NB4 (cell line): ENCODE measurements at regions not wholly inside any gene's neighbourhood (a gene's known extent, or its start where the extent isn't known, plus 50 kb on each side); places are given as distances from the start of the nearest gene placed in this dataset.

ENCODE experiments used
- DNase-seq: peaks from one replicate; pipeline ENCODE4 v3.0.0; 2010; ENCODE audit warnings: low read depth
- H3K4me3 ChIP-seq: one replicate; pipeline ENCODE4 v1.5.1; 2011; ENCODE audit warnings: mild to moderate bottlenecking, low read depth, low read length, moderate library complexity
- MAX ChIP-seq: IDR thresholded peaks from 2 replicates; pipeline ENCODE4 v1.6.1; 2011; ENCODE audit warnings: low read depth, low read length
- MYC ChIP-seq: IDR thresholded peaks from 2 replicates; pipeline ENCODE4 v1.6.1; 2011; ENCODE audit warnings: low read depth, low read length
- POLR2A ChIP-seq: IDR thresholded peaks from 2 replicates; pipeline ENCODE4 v1.6.1; 2011; ENCODE audit warnings: mild to moderate bottlenecking; ENCODE audit not compliant: insufficient read length; ENCODE audit errors: extremely low read depth
- TF ChIP-seq, protein P1 (sequence below): IDR thresholded peaks from one replicate; pipeline ENCODE4 v1.5.1; 2012; ENCODE audit warnings: low read depth, low read length

DNA sequence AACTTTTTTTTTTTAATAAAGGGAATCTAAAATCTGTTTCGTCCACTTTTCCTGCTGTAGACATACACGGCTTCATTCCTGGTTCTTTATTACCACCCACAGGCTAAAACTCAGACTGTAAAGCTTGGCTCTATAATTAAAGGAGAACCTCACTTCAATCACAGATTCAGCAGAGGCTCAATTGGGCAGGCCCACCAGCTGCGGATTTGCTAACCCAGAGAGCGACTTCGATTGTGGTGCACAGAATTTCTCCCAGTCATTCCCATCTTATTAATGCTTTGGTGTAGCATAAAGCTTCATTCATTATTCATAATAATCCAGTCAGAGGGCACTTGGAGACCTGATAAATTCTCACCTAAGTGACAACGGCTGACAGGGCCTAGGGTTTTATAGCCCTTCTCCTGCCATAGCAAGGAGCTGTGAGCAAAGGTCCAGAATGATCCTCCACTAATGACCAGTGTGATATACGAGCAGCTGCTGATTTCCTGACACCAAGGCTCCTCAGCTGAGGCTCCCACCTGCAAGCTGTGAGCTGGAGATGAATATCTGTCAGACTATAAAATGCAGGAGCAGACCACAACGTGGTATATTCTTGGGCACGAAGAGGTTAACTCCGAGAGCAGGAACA, 149.0 kb downstream of the ATP6V1G3 start:
- TF ChIP-seq, protein P1, sequence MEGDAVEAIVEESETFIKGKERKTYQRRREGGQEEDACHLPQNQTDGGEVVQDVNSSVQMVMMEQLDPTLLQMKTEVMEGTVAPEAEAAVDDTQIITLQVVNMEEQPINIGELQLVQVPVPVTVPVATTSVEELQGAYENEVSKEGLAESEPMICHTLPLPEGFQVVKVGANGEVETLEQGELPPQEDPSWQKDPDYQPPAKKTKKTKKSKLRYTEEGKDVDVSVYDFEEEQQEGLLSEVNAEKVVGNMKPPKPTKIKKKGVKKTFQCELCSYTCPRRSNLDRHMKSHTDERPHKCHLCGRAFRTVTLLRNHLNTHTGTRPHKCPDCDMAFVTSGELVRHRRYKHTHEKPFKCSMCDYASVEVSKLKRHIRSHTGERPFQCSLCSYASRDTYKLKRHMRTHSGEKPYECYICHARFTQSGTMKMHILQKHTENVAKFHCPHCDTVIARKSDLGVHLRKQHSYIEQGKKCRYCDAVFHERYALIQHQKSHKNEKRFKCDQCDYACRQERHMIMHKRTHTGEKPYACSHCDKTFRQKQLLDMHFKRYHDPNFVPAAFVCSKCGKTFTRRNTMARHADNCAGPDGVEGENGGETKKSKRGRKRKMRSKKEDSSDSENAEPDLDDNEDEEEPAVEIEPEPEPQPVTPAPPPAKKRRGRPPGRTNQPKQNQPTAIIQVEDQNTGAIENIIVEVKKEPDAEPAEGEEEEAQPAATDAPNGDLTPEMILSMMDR = no peak
- TF ChIP-seq MAX (no peak), POLR2A (no peak), MYC (no peak)
- DNase-seq = no peak
- no peak overlapping the region for H3K4me3 ChIP-seq

GRCh38 chr1:198387587-198387986, 152.9 kb downstream of the ATP6V1G3 start:
- TF ChIP-seq POLR2A = no peak
- TF ChIP-seq MYC = no peak
- TF ChIP-seq, protein P1 = no peak
- TF ChIP-seq MAX = no peak
- no peak overlapping the region for H3K4me3 ChIP-seq
- no peak for DNase-seq

- no peak overlapping the region for H3K4me3 ChIP-seq
Measured at GRCh38 chr1:198380275-198380674, 160.2 kb downstream of the ATP6V1G3 start.

GRCh38 chr1:198377702-198378101, 162.8 kb downstream of the ATP6V1G3 start:
- no peak for DNase-seq
- TF ChIP-seq MAX (no peak), MYC (no peak), POLR2A (no peak)
- TF ChIP-seq, protein P1 = no peak
- no peak overlapping the region for H3K4me3 ChIP-seq

More at GRCh38 chr1:198380275-198380674, 160.2 kb downstream of the ATP6V1G3 start:
- DNase-seq = no peak
- TF ChIP-seq, protein P1 = no peak
- TF ChIP-seq POLR2A (no peak), MAX (no peak), MYC (no peak)

DNA sequence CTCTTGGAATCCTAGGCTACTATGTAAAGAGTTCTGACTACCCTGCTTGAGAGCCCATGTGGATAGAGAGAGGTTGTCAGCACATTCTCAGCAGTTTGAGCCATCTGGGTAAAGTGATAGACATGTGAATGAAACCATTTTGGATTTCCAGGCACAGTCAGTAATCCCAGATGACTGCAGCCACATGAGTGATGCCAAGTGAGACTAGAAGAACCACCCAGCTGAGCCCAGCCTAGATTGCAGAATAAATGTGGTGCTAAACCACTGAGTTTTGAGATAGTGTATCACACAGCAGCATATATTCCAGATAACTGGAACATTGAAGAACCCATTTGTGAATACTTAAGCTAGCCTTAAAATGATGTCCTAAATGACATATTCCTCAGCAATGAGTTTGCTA, 166.2 kb downstream of the ATP6V1G3 start:
- H3K4me3 ChIP-seq = no peak overlapping the region
- no peak for DNase-seq
- TF ChIP-seq, protein P1 = no peak
- no peak for TF ChIP-seq MYC
- no peak for TF ChIP-seq MAX
- no peak for TF ChIP-seq POLR2A

DNA sequence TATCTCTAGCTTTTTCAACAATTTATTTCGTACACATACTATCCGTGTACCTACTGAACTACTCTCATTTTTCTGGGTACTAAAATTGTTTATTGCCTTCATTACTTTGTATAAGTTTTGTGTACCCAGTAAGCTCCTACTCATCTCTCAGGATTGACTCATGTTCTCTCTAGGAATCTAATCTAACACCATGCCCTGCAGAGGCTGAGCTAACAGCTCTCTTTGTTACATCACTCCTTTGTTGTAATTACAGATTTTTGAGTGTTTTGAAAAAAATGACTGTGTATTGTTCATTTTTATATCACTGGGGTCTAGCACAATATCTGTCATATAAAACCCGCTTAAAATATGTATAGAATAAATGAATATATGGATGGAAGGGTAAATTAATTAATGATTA, 167.1 kb downstream of the ATP6V1G3 start:
- DNase-seq = no peak
- no peak overlapping the region for H3K4me3 ChIP-seq

More for the DNA sequence above, 167.1 kb downstream of the ATP6V1G3 start:
- TF ChIP-seq MAX (no peak), MYC (no peak), POLR2A (no peak)
- TF ChIP-seq, protein P1 = no peak
